ENCODE measurements at regions not wholly inside any gene's neighbourhood (a gene's known extent, or its start where the extent isn't known, plus 50 kb on each side); places are given as distances from the start of the nearest gene placed in this dataset.
"Not testable (repeated sequence)": the region's sequence is repeated elsewhere in the genome, so short reads cannot be mapped to it uniquely, and the experiment has no call there.

DNA sequence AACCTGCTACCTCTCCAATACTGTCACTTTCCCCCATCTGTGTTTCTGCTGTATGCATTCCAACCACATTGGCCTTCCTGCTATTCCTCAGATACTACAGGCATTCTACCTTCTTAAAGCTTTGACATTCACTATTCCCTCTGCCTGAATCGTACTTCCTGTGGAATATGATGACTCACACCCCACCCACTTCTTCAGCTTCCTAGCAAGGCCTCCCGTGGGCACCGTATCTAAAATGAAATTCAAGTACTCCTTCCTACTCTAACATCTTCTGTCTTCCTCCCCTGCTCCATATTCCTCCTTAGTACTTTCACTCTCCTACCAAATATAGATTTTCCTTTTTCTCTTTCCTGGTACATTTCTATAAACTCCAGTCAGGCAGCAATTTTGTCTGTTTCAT, 710.4 kb downstream of the RNF144A start:
- TF ChIP-seq, protein P1, sequence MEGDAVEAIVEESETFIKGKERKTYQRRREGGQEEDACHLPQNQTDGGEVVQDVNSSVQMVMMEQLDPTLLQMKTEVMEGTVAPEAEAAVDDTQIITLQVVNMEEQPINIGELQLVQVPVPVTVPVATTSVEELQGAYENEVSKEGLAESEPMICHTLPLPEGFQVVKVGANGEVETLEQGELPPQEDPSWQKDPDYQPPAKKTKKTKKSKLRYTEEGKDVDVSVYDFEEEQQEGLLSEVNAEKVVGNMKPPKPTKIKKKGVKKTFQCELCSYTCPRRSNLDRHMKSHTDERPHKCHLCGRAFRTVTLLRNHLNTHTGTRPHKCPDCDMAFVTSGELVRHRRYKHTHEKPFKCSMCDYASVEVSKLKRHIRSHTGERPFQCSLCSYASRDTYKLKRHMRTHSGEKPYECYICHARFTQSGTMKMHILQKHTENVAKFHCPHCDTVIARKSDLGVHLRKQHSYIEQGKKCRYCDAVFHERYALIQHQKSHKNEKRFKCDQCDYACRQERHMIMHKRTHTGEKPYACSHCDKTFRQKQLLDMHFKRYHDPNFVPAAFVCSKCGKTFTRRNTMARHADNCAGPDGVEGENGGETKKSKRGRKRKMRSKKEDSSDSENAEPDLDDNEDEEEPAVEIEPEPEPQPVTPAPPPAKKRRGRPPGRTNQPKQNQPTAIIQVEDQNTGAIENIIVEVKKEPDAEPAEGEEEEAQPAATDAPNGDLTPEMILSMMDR (IDR thresholded peaks at IDR 0.05) = no peak
- no peak for TF ChIP-seq POLR2AphosphoS5 (IDR thresholded peaks at IDR 0.05)
- TF ChIP-seq EP300 (IDR thresholded peaks at IDR 0.05) = no peak
- no peak for TF ChIP-seq POLR2A (IDR thresholded peaks at IDR 0.05; ENCODE audit: low read depth)
- Histone ChIP-seq H3K27ac (replicated peaks in 1 of 4) (no peak overlapping the region), H3K9me3 (no peaks in the 10 kb centered on the region), H3K4me3 (no peak overlapping the region), H3K4me1 (no peaks in the 10 kb centered on the region), H3K27me3 (no peaks in the 10 kb centered on the region), H3K36me3 (no peaks in the 10 kb centered on the region)
- intact Hi-C loops (cut with DNase I) = no loop called here
- peak; percentile 47 for DNase-seq (ENCODE audit: extremely low spot score)
- WGBS = 57% methylated on average over 3 of the region's 3 CpGs

DNA sequence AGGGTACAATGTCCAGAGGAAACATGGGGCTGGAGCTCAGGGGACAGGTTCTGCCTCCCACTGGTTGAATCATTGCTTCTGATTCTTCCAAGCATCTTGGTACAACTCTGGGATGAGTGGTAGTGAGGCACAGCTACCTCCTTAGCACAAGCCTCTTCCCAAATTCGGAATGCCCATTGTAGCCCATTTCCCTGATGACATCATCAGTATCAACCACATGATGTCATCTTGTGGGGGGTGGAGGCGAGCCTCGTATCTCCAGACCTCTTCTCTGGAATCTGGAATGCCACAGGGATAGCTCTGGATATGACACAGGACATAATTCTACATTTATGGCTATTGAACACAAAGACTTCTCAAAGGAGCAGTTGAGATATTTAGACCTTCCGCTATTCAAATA, 715.2 kb downstream of the RNF144A start:
- TF ChIP-seq, protein P1 (IDR thresholded peaks at IDR 0.05) = no peak
- no peak for TF ChIP-seq POLR2A (IDR thresholded peaks at IDR 0.05; ENCODE audit: low read depth)
- no peak for TF ChIP-seq POLR2AphosphoS5 (IDR thresholded peaks at IDR 0.05)
- TF ChIP-seq EP300 (IDR thresholded peaks at IDR 0.05) = no peak
- 83% methylated on average over 4 of the region's 4 CpGs for WGBS
- DNase-seq (ENCODE audit: extremely low spot score) = no peak
- intact Hi-C loops (cut with DNase I) = no loop called here
- Histone ChIP-seq H3K4me3 (no peak overlapping the region), H3K36me3 (no peaks in the 10 kb centered on the region), H3K27me3 (peaks cover 0 to 13% (median 0%) of the 10 kb centered on the region in 4 donors), H3K9me3 (no peaks in the 10 kb centered on the region), H3K4me1 (no peaks in the 10 kb centered on the region), H3K27ac (replicated peaks in 1 of 4) (no peak overlapping the region)

DNA sequence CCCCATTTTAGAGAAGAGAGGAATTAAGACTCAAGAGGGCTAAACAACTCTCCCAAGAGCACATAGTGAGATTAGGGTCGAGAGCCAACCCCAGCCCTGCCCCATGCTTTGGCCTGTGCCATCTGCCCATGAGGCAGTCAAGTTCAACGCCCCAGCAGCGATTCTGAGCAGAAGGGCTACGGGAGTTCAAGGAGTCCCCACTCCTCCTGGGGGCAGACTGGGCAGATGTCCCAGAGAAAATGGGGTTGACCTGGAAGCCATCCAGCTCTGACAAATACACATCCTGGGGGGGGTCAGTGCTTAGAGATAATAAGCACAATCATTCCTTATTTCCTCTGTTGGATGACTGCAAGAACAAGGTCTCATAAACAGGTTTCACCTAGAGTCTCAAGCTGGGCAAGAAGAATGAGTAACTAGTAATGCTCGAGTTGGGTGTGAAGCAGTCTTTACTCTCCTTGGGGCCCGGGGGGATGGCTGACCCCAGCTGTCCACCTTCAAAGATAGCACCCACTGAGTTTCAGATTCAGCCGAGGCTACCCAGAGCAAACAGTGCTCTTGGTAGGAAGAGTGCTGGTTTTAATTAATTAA, 716.4 kb downstream of the RNF144A start:
- H3K4me1 ChIP-seq = no peaks in the 10 kb centered on the region
- 69% methylated on average over 7 of the region's 7 CpGs for WGBS

DNA sequence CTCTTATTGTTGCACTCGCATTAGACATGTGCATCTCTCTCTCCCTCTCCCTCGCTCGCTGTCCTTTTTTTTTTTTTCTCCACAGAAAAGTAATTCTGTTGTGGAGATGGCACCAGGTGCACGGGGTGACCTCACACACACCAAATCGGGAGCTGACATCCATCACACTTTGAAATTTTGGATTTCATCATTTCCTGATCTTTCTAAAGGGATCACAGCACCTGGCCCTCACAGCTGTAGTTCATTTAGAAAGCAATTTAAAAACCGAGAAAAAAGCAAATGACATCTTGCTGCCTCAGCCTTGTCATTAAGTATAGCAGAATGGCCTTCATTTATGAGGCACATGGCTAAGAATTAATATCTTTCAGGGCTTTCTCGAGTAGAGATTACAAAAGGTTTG, 717.2 kb downstream of the RNF144A start:
- Histone ChIP-seq H3K27ac (replicated peaks in 1 of 4) (no peak overlapping the region), H3K4me3 (no peak overlapping the region), H3K27me3 (peaks cover 0 to 13% (median 0%) of the 10 kb centered on the region in 4 donors), H3K4me1 (no peaks in the 10 kb centered on the region), H3K9me3 (no peaks in the 10 kb centered on the region), H3K36me3 (no peaks in the 10 kb centered on the region)
- WGBS = 46% methylated on average over 7 of the region's 7 CpGs
- intact Hi-C loops (cut with DNase I) = no loop called here
- no peak for DNase-seq (ENCODE audit: extremely low spot score)
- TF ChIP-seq, protein P1 (IDR thresholded peaks at IDR 0.05) = no peak

More for the DNA sequence above, 716.4 kb downstream of the RNF144A start:
- Histone ChIP-seq H3K27me3 (peaks cover 0 to 13% (median 0%) of the 10 kb centered on the region in 4 donors), H3K27ac (replicated peaks in 1 of 4) (no peak overlapping the region), H3K9me3 (no peaks in the 10 kb centered on the region), H3K36me3 (no peaks in the 10 kb centered on the region), H3K4me3 (no peak overlapping the region)
- TF ChIP-seq POLR2AphosphoS5 (IDR thresholded peaks at IDR 0.05) (no peak), POLR2A (IDR thresholded peaks at IDR 0.05; ENCODE audit: low read depth) (no peak), EP300 (IDR thresholded peaks at IDR 0.05) (no peak)
- TF ChIP-seq, protein P1 (IDR thresholded peaks at IDR 0.05) = no peak
- intact Hi-C loops (cut with DNase I) = no loop called here
- peak; percentile 81 for DNase-seq (ENCODE audit: extremely low spot score)

DNA sequence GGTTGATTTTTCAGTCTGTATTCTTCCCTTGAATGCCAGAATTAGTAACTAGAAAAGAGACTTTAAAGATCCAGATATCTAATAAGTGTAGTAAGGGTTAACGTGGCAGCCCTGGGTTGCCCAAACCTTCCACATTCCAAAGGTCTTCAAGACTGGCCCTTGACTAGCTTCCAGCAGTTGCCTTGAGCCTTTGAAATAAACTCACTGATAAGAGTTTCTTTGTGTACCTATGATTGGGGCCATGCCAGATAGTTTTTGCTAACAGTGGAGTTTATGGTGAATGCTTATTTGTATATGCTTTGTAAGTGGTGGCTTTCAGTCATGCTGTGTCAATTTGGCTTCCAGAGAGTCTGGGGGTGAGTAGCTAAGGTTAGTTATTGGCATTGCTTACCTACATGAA, 722.3 kb downstream of the RNF144A start:
- peak; percentile 60 for DNase-seq (ENCODE audit: extremely low spot score)
- peaks cover 0 to 10% (median 8%) of the 10 kb centered on the region in 4 donors for H3K9me3 ChIP-seq
- intact Hi-C loops (cut with DNase I) = no loop called here
- TF ChIP-seq EP300 (IDR thresholded peaks at IDR 0.05) = no peak
- TF ChIP-seq POLR2AphosphoS5 (IDR thresholded peaks at IDR 0.05) = no peak
- no peak for TF ChIP-seq POLR2A (IDR thresholded peaks at IDR 0.05; ENCODE audit: low read depth)
- no peak overlapping the region for H3K4me3 ChIP-seq
- H3K36me3 ChIP-seq = no peaks in the 10 kb centered on the region
- no peak overlapping the region for H3K27ac ChIP-seq (replicated peaks in 1 of 4)
- H3K4me1 ChIP-seq = no peaks in the 10 kb centered on the region
- peaks cover 0 to 13% (median 0%) of the 10 kb centered on the region in 4 donors for H3K27me3 ChIP-seq
- WGBS = 74% methylated on average over 1 of the region's 1 CpG

DNA sequence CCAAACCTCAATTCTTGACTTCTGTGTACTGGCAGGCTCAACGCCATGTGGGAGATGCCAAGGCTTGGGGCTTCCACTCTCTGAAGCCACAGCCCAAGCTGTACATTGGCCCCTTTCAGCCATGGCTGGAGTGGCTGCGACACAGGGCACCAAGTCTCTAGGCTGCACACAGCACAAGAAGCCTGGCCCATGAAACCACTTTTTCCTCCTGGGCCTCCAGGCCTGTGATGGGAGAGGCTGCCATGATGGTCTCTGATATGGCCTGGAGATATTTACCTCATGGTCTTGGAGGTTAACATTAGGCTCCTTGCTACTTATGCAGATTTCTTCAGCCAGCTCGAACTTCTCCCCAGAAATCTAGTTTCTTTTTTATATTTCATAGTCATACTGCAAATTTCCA, 724.1 kb downstream of the RNF144A start:
- H3K4me3 ChIP-seq; DNase-seq (ENCODE audit: extremely low spot score); H3K27me3 ChIP-seq; H3K27ac ChIP-seq (replicated peaks in 1 of 4); intact Hi-C loops (cut with DNase I); H3K36me3 ChIP-seq; H3K4me1 ChIP-seq: not testable (repeated sequence)
- peaks cover 0 to 10% (median 8%) of the 10 kb centered on the region in 4 donors for H3K9me3 ChIP-seq
- WGBS = 84% methylated on average over 3 of the region's 3 CpGs

All from esophagus muscularis mucosa (tissue), 4 donors.